GM12878 (cell line): ENCODE measurements at regions not wholly inside any gene's neighbourhood (a gene's known extent, or its start where the extent isn't known, plus 50 kb on each side); places are given as distances from the start of the nearest gene placed in this dataset.

Source experiments
- ATAC-seq: fragments of 200-7000 bp; cut with Tn5 transposase; 3 replicates; pipeline ENCODE4 v1.9.1; 2020; ENCODE audit warnings: mild to moderate bottlenecking, moderate library complexity
- BruUV-seq: library from RNA; stranded (reverse); fragments of 400-500 nt; replicated peaks from 2 replicates; lab custom pipeline; 2021; lab: Mats Ljungman, UMichigan
- CTCF ChIA-PET: fragments of 300-600 bp; sonication (Branson Sonifier 250); formaldehyde crosslinking; extraction: SDS; loops from one replicate; lab custom pipeline; 2021; ENCODE audit warnings: inconsistent platforms; lab: Yijun Ruan, JAX
- POLR2A ChIA-PET: fragments of 350-600 bp; formaldehyde crosslinking; extraction: SDS; loops from one replicate; lab custom pipeline; 2021; ENCODE audit warnings: inconsistent platforms; lab: Charles Lee
- RAD21 ChIA-PET: fragments of 300-600 bp; sonication (Branson Sonifier 250); formaldehyde crosslinking; loops from one replicate; lab custom pipeline; 2023; ENCODE audit warnings: antibody characterized with exemption; ENCODE audit not compliant: unreplicated experiment; lab: Charles Lee
- SMC1A ChIA-PET: fragments of 300-600 bp; sonication (Branson Sonifier 250); formaldehyde crosslinking; loops from one replicate; lab custom pipeline; 2023; ENCODE audit not compliant: unreplicated experiment, uncharacterized antibody; lab: Charles Lee
- DNase-seq: peaks from one replicate; pipeline ENCODE4 v3.0.0-alpha.2; 2011; ENCODE audit warnings: low read depth, low spot score
- FAIRE-seq: peaks from 3 replicates; lab custom pipeline; 2011; peaks lifted over from hg19 to GRCh38; lab: Jason Lieb, UNC
- H2AFZ ChIP-seq: 2 replicates; pipeline ENCODE4 v1.6.0; 2011; ENCODE audit warnings: low read depth, low read length, control low read depth; ENCODE audit not compliant: control insufficient read depth
- H3K27ac ChIP-seq: 2 replicates; pipeline ENCODE4 v1.5.1; 2011; ENCODE audit warnings: control low read depth; ENCODE audit not compliant: control insufficient read depth, insufficient read depth
- H3K27me3 ChIP-seq, 2 experiments: replicated peaks in 1 of 2; 2 replicates each; pipeline versions ENCODE4 v1.6.0 to v1.6.1; 2011; ENCODE audit warnings: low read length in 1 of 2; ENCODE audit not compliant: control insufficient read depth in 2 of 2, insufficient read depth in 2 of 2
- H3K36me3 ChIP-seq, 2 experiments: 2 replicates each; pipeline ENCODE4 v1.5.1; 2011; ENCODE audit warnings: low read length in 1 of 2; ENCODE audit not compliant: control insufficient read depth in 2 of 2, insufficient read depth in 2 of 2
- H3K4me1 ChIP-seq: 2 replicates; pipeline ENCODE4 v1.6.1; 2011; ENCODE audit warnings: mild to moderate bottlenecking, low read length, moderate library complexity, mixed read lengths; ENCODE audit not compliant: control insufficient read depth, insufficient read depth
- H3K4me2 ChIP-seq: 2 replicates; pipeline ENCODE4 v1.6.0; 2011; ENCODE audit warnings: control low read depth; ENCODE audit not compliant: control insufficient read depth, insufficient read depth
- H3K4me3 ChIP-seq: fragments of 200-600 bp; sonication (generic); 2 replicates; pipeline ENCODE4 v1.5.1; 2016
- H3K79me2 ChIP-seq: 2 replicates; pipeline ENCODE4 v1.6.0; 2011; ENCODE audit warnings: low read length; ENCODE audit not compliant: control insufficient read depth, insufficient read depth
- H3K9ac ChIP-seq: 2 replicates; pipeline ENCODE4 v1.8.0; 2011; ENCODE audit warnings: low read length, control low read depth, mixed read lengths; ENCODE audit not compliant: control insufficient read depth, insufficient read depth
- H3K9me3 ChIP-seq: replicated peaks from 3 replicates; pipeline ENCODE4 v1.5.1; 2011; ENCODE audit warnings: mild to moderate bottlenecking, low read length; ENCODE audit not compliant: control insufficient read depth, insufficient read depth
- H4K20me1 ChIP-seq: 2 replicates; pipeline ENCODE4 v1.6.0; 2011; ENCODE audit not compliant: control insufficient read depth, insufficient read depth
- DPF2 ChIP-seq: fragments of 450-650 bp; IDR thresholded peaks from 2 replicates; pipeline ENCODE4 v1.6.1; 2017; ENCODE audit warnings: mild to moderate bottlenecking
- FOXK2 ChIP-seq: fragments of 450-650 bp; IDR thresholded peaks from 2 replicates; pipeline ENCODE4 v1.6.1; 2017; ENCODE audit warnings: mild to moderate bottlenecking, moderate library complexity
- IKZF1 ChIP-seq: fragments of 450-650 bp; conservative IDR thresholded peaks from 2 replicates; pipeline ENCODE4 v1.6.1; 2017; ENCODE audit warnings: antibody characterized with exemption, mild to moderate bottlenecking
- IRF3 ChIP-seq: fragments of 450-650 bp; IDR thresholded peaks from 2 replicates; pipeline ENCODE4 v1.6.1; 2014; ENCODE audit warnings: mild to moderate bottlenecking
- NFYA ChIP-seq: IDR thresholded peaks from 2 replicates; pipeline ENCODE4 v1.6.1; 2011; ENCODE audit warnings: low read depth, mild to moderate bottlenecking, low read length, improper control_type of control experiment, borderline replicate concordance
- PAX5 ChIP-seq: IDR thresholded peaks from 2 replicates; pipeline ENCODE4 v1.6.1; 2011; ENCODE audit warnings: low read depth, low read length, borderline replicate concordance
- RELA ChIP-seq: fragments of 450-650 bp; IDR thresholded peaks from 2 replicates; pipeline ENCODE4 v1.8.0; 2014; ENCODE audit warnings: borderline replicate concordance; ENCODE audit not compliant: partially characterized antibody
- REST ChIP-seq: IDR thresholded peaks from 2 replicates; pipeline ENCODE4 v1.6.1; 2012; ENCODE audit warnings: mild to moderate bottlenecking, low read depth, low read length
- SKIL ChIP-seq: fragments of 450-650 bp; IDR thresholded peaks from 2 replicates; pipeline ENCODE4 v1.6.1; 2017; ENCODE audit warnings: mild to moderate bottlenecking, low read depth, inconsistent platforms; ENCODE audit not compliant: poor library complexity, severe bottlenecking
- SRF ChIP-seq, 2 experiments: IDR thresholded peaks; 2 replicates each; pipeline ENCODE4 v1.6.1; 2011; ENCODE audit warnings: low read depth in 2 of 2, low read length in 2 of 2, mild to moderate bottlenecking in 1 of 2, moderate library complexity in 1 of 2
- in situ Hi-C: fragments of 300-500 bp; cut with MboI; formaldehyde crosslinking; loops from 9 replicates; pipeline ENCODE4 v1.14.3; 2018; ENCODE audit warnings: mixed read lengths
- intact Hi-C: fragments of 100-400 bp; cut with micrococcal nuclease; formaldehyde crosslinking; loops from one replicate; pipeline ENCODE4 v1.14.2; 2022; ENCODE audit not compliant: unreplicated experiment

GRCh38 chr9:78871086-78871451 lies 574.1 kb downstream of the PSAT1 start:
- RAD21 ChIA-PET: no interaction called here
- no peak for FAIRE-seq
- H3K36me3 ChIP-seq: no peaks in the 10 kb centered on the region
- H4K20me1 ChIP-seq: no peaks in the 10 kb centered on the region
- POLR2A ChIA-PET: interaction anchor here (0.6 kb wide), 1 partner anchor 168 kb away, joined by 3 read pairs; no protein-coding TSS in a partner anchor
- H2AFZ ChIP-seq: no peak overlapping the region
- no peak for ATAC-seq
- H3K4me2 ChIP-seq: no peak overlapping the region
- H3K79me2 ChIP-seq: no peaks in the 10 kb centered on the region
- H3K9ac ChIP-seq: no peak overlapping the region
- BruUV-seq: no TSS peak
- H3K4me3 ChIP-seq: no peak overlapping the region
- no peaks in the 10 kb centered on the region for H3K4me1 ChIP-seq
- SMC1A ChIA-PET: interaction anchor here (0.6 kb wide), 1 partner anchor 1441 kb away, joined by 3 read pairs; no protein-coding TSS in a partner anchor
- no peak for TF ChIP-seq DPF2
- no peak for TF ChIP-seq RELA
- TF ChIP-seq SRF (IDR thresholded peaks at IDR 0.05; ENCODE audit: low read depth in 2 of 2, low read length in 2 of 2): no peak
- no peak for TF ChIP-seq PAX5
- TF ChIP-seq NFYA: no peak
- TF ChIP-seq IKZF1: no peak
- TF ChIP-seq SKIL: no peak
- TF ChIP-seq FOXK2: no peak
- TF ChIP-seq REST: no peak
- no peak for TF ChIP-seq IRF3
- intact Hi-C loops: no loop called here
- in situ Hi-C loops: no loop called here
- no peaks in the 10 kb centered on the region for H3K27me3 ChIP-seq
- no peak overlapping the region for H3K27ac ChIP-seq
- CTCF ChIA-PET: no interaction called here
- H3K9me3 ChIP-seq: no peaks in the 10 kb centered on the region
- DNase-seq: no peak
